ENCODE measurements at regions not wholly inside any gene's neighbourhood (a gene's known extent, or its start where the extent isn't known, plus 50 kb on each side); places are given as distances from the start of the nearest gene placed in this dataset.

DNA sequence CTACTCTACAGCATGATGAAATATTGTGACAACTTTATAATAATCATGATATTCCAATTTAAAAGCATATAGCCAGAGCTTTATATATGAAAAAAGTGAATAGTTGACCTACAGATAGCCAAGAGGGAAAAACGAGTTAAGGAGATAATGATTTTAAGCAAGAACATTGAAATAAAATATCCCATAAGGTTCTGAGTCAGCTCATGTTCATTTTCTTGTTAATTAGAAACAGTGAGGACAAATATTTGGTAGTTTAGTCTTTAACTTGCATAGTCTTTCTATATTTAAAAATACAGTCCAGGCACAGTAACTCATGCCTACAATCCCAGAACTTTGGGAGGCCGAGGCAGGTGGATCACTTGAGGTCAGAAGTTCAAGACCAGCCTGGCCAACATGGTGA is 55.8 kb upstream of the CDH6 start:
- DNase-seq, result no peak

DNA sequence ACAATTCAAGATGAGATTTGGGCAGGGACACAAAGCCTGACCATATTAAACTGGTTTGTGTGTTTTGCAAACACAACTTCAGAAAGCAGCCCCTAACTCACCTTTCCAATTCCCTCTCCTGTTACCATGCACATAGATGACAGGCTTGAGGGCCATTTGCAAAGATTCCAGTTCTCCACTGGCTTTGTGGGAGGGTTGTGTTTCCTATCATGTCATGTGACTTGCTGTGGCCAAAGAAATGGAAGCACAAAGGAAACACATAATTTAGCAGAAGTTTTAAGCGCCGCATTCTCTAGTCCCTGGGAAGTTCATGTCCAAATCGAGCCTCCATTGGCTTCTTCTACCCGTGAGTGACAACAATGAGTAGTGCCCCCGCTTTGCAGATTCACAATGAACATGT is 57.9 kb upstream of the CDH6 start:
- no peak for DNase-seq

DNA sequence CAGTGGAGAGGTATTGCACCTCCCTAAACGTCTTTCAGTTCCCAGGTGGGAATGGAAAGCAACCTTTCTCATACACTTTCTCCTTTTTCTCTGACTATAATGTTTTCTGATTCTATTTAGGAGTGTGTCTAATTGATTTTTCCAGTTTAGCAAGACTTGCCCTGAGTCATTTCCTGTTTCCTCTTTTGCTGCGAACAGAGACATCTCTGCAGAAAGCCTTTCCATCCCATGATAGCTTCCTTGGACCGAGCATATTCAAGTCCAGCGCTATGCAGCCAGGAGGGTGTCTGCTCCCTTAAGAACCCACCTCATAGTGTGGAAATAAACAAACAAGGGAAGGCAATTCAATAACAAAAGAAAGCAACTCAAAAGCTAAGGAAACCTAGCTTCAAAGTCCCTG is 60.0 kb upstream of the CDH6 start:
- no peak for DNase-seq

DNA sequence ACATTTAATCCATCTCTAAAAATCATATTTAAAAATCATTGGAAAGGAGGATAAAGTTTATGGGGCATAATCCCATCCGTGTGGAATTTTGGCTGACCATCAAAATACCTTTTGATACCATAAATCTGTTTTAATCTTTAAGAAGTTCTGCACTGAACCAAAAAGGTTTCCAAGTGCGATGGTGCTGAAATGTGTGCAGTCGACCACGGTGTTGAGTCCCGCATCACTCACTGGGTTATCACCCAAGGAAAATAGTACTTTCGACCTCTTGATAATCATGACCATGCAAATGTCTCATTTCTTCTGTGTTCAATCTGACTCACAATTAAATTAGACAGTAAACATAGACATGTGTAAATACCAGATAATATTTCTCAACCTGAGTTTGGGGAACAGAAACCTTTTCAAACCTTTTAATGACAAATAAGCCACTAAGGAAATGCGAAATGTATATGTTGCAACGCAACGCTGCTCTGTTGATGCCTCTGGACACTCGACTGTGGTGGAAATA is 62.0 kb upstream of the CDH6 start:
- no peak for DNase-seq

DNA sequence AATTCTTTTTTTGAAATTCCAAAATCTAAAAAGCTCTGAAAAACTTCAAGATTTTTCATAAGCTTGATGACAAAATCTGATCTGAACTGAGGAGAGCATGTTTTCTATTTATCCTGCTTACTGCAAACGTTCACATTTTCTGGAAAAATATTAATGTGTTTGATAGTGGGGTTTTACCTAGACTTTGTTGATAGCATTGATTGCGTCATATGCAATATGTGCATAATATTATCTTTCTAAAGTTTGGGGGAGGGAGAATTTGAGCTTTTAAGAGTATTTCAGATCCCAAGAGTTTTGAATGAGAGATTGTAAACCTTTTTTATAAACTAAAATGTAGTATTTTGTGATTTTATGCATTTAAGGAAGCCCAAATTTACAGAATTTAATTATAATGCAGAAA is 62.8 kb upstream of the CDH6 start:
- DNase-seq, result no peak

DNA sequence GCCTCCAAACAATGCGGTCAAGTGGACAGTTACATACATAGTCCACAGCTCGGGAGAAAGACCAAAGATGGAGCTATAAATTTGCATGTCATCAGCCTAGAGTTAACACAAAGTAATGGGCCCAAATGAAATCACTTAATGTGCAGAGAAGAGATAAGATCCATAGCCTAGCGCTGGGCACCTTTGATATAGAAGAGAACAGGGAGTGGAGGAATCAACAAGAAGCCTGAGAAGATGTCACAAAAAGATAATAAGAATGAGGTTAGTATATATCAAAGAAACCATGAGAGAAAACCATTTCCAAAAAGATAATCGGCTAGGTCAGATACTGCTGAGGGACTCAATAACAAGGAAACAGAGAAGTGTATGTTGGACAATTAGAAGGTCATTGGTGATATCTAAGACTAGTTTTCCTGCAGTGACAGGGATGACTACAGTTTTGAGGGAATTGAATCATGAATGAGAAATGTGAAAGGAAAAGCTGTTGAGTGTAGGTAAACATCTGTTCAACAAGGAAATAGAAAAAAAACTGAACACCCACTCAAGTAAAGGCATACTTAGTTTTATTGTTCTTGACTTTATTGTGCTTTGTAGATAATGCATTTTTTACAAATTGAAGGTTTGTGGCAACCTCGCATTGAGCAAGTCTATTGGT is 68.7 kb upstream of the CDH6 start:
- no peak for DNase-seq

DNA sequence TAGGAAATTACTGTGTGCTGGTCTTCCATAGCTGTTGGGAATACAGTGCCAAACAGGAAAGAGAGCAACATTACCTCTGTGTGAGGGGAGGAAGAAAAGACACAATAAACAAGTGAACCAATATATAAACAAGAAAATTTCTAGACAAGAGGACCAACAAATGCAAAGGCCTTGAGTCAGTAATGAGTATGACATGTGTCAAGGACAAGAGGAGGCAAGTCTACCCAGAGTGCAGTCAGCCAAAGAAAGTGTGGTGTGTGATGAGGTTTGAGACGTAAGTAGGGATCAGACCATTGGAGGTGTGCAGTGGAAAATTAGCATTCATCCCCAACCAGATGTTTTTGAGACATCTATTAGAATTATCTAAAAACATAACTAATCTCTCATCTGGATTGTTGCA is 69.5 kb upstream of the CDH6 start:
- no peak for DNase-seq

DNA sequence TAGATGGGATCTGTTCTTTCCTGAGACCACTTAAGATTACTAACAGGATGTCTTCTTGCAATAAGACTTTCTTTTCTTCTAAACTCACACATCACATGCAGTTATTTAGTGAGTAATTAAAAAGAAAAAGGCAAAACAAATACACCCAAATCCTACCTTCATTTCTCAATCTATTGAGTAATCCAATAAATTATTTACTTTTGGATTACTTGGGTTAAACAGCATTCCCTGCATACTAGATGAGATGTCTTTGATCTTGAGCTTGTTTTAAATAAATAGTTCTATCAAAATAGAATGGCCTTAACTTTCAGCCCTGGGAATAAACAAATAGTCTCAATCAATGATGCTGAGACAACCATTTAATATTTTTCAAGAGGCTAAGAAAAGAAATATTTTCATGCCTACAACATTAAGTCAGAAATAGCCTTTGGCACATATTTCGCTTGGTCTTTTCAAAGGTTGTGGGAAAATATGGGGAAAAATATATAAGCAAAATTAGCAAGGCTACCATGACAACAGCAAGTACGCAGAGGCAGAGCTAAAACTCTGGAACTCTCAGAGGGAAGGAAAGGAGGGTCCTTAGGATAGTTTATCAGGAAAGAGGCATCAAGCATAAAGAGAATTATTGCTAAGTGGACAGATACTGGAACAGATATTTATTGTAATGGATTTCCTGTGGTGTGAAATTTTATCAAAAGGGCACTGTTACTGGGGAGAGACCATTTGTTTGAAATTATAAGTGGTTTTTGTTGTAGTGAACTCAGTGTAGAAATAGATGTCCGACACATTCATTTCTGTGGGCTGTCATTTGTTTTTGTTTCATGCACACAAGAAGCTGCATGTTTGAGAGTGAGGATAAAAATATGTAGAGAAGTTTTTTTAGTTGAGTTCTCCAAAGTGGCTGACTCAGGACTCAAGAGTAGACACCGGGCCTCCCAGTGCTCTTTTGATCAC is 70.2 kb upstream of the CDH6 start:
- no peak for DNase-seq

DNA sequence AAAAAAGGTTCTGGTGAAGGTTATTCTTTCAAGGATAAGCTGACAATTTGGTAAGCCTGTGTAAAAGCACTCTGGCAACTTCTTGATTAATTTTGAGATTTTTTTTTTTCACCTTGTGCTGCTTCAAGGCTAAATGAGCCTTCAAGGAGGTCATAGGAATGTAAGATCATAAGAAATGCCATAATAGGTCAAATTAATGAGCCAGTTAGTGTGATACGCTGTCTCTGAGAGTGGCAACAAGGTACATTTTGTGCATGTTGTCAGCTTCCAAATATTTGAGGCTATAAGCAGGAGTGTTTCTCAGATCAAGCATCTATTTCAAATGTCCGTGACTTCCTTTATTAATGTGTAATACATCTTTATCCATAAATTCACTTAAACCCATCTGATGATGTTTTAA is 72.3 kb upstream of the CDH6 start:
- no peak for DNase-seq

DNA sequence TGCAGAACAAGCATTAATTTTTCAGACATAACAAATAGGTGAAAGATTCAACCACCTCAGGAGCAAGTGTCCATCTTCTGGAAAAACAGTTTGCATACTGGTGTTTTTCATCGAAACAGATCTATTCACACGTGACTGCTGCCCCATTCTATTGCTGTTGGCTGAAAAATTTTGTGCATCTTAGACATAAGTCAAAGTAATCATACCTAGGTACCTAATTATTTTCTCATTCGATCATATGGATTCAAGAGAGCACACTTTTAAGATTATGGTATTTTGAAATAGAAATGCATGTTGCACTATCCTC is 72.9 kb upstream of the CDH6 start:
- DNase-seq, result no peak

DNA sequence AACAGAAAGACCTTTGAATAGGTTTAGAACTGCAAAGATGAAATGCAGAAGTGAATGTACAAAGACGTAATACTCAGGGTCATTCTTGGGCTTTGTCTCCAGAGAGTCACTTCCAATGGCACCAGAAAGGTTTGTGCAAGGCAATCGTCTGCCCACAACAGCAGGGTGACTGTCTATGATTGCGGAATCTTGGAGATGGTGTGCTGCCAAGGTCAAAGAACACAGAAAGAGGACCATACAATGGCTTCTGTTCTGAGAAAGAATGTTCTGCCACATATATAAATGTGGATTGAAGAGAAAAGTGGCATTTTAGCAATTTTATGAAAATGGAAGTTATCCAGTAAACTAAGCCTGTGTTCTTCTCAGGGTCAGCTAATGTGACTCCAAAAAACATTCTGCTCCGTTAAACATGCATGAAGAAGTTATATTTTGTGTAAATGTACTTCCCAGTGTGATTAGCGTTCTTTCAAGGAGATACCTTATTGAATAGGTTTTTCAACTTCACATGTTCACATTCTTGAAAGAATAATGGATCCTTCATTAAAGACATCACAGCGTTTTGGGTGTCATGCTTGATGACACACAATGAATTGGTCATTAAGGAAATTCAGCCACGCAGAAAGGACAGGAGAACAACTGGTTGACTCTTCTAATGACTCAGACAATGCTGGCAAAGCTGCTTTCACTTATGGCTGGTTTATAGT is 73.4 kb upstream of the CDH6 start:
- no peak for DNase-seq

DNA sequence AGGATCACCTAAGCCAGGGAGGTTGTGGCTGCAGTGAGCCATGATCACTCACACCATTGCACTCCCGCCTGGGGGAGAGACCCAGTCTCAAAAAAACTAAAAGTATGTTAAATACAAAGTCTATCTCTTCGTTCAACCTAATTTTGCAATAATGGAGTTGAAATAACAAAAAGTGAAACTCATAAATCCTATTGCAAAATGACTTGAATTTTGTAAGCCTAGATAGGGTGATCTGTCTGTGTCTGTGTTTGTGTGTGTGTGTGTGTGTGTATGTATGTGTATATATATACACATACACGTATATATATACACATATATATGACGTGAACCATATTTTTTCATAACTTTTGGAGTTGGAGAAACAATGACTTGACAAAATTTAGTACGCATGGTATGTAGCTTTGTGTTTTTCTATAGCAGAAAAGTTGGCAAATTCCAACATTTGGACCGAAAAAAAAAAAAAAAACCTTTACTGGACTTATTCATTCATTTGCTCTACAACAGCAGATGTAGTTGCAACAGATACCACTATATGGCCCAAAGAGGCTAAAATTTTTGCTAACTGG is 76.9 kb upstream of the CDH6 start:
- DNase-seq, result no peak

DNA sequence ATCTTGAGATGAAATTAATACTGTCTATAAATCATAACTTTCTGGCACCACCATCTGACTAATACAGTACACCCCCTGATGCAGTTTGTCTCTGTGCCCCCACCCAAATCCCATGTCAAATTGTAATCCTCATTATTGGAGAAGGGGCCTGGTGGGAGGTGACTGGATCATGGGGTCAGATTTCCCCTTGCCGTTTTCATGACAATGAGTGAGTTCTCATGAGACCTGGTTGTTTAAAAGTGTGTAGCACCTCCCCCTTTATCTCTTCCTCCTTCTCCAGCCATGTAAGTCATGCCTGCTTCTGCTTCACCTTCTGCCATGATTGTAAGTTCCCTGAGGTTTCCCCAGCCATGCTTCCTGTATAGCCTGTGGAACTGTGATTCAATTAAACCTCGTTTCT is 78.7 kb upstream of the CDH6 start:
- DNase-seq, result no peak

DNA sequence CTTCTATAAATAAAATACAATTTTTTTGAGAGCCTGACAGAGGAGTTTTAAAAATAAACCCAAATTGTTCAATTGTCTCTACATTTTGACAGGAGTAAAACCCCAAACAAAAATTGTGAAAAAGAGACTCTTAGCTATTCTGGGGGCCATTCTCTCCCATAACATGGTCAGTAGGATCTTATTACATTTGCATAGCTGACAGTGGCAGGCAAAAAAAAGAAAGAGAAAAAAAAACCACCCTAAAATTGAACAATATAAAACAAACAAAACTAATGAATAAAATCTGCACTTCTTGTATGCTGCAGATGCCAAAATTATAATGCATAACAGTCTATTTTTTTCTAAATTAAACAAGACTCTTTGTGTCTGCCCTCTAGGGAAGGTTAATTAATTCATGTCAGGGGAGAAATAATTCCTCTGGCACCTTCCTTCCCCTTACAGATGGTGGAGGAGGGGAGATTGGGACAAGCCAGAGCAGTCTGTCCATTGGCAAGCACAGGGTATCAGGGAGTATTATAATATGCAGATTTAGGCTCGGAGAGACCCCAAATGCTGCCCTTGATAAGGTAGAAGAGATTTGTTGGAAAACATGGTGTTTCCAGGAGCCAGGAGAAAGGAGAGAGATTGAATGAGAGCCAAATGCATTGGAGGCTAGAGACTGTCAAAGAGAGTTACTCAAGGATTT is 79.7 kb upstream of the CDH6 start:
- no peak for DNase-seq

DNA sequence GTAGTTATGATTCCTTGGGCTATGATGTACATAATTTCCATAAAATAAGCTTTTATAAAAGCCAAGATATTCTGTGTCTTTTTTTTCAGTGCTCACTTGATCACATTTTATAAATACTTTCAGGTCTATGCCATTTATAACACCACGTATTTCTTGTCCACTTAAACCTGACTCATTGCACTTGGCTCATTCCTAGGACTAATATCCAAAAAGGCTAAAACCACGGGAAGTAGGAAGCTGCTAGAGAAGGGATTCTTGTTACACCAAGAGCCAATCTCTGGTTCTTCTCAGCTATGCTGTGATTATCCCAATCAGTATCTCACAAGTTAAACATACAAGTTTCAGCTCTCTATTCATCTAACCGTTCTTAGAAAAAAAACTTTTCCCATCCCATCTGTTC is 80.4 kb upstream of the CDH6 start:
- DNase-seq, result no peak

DNA sequence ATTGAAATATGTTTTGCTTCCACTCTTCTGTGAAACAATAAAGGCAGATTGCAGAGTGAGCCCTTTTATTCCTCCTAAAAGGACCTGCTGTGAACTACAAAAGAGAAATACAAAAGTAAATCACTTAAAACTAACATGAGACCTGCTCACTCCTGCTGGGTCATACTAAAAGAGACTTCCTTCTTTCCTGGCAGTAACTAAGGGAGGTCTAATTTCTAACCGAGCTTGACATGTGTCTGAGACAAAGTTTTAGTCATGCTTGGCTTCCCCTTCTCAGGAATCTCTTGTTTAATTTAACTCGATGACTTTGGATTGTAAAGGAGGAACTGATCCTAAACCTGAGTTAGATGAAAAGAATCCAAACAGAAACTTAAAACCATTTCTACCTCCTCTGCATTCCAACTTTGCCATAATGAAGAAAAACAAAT is 86.4 kb upstream of the CDH6 start:
- no peak for DNase-seq

DNA sequence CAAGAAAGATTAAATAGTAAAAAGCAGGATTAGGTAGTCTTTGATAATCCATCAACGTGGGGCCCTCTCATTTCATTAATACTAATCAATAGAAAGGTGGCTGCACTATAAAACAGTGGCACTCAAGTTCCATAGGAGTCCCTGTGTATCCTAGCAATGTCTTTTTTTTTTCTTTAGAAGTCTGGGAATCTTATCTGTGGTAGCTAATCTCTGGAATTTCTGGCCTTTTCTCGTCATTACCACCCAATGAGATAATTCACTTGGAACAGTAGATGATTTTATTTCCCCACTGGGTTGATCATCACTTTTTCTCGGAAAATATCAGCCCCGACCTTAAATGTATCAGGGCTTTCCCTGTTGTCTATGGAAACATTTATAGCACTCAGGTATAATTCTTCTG is 86.8 kb upstream of the CDH6 start:
- no peak for DNase-seq

DNA sequence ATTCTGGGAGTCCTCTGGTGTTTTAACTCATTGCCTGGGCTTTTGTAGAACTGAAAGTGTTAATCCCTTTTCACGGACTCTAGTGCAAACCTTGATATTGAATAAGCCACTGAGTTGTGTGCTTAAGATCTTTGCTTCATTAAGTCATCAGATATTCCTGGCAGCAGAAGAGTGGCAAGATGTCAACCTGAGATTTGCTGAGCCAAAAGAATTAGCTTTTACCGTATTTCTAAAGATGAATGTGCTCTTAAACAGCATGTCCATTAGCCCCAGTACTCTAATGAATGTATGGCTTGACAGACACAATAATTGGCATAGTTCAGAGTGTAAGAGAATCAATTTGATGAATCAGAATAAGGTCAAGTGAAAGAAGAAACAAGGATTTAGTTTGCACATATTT is 87.2 kb upstream of the CDH6 start:
- no peak for DNase-seq

DNA sequence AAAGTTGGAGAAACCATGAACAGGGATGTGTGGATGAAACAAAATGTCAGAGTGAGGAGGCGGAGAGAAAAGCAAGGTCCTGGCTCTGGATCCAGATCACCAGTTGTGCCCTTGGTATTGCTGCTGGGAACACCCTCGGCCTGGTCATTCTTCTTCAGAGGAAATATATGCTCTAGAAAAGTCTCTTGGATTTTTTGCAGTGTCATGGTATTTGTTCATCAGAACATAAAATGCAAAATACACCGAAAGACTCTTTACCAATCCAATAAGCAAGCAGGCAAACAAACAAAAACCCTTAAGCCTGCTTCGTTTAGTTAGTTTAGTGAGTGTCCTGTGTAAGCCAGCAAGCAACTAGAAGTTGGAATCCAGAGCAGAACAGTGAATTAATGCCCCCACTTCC is 88.7 kb upstream of the CDH6 start:
- no peak for DNase-seq

DNA sequence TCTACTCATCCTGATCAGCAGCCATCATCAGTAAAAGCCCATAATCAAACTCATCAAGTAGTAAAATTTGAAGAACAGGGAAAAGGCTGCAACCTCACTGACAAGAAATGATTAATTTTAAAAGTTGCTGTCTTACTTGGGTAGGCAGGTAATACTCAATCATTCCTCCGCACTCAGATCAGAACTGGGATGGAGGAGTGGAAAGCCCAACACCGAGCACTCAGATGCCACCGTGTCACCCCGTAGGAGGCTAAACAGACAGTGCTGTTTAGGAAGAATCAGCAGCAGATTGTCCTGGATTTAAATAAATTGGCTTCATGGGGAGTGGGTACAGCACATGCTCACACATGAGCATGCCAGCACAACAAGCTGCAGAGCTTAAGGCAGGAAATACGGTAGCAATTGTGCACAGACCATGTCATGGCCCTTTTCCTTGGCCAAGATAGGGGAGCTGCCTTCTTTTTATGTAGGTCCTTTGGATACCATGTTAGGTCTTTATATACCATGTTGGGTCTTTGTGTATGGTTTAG is 92.6 kb upstream of the CDH6 start:
- DNase-seq, result no peak

DNA sequence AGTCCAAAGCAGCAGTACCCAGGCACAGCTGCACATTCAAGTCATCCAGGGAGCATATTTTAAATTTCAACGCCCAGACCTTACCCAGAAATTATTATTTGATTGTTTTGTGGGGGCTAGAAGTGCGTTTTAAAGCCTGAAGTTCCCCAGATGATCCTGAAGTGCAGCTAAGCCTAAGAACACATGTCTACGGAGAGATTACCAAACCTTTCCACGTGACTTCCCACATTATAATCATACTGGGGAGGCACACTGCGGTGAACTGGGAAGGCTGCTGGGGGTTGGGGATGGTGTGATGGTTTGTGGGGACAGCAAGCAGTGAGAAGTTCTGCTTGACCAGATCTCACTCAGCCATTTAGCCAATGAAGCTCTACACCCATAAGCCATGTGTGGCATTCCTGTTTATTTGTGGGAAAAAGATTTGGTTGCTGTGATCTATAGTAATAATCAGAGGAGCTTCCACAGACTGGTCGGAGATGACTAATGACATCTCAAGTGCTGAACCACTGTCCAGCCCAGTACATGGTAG is 93.4 kb upstream of the CDH6 start:
- DNase-seq, result no peak

DNA sequence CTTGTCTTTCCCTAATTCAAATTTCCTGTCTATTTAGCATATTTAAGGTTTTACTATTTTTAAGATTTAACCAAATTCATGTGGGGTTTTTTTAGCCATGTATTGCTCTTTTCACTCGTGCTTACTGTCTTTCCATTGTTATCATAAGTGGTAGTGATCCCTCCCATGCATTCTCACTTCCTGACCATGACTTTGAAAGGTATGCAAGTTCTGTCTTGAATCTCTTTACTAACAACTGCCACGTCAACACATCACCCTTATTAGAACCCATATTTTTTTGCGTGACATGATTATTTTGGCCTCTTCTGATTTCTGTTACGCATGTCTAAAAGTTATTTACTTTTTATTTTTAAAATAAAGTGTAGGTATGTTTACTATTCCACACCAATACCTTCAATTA is 94.7 kb upstream of the CDH6 start:
- no peak for DNase-seq
